Activated CD4-positive, alpha-beta T cell treated with anti-CD3 and anti-CD28 coated beads, Interleukin-2, Interleukin-4, amounts not matched to agents 100 ng/mL and 50 ng/mL, durations not matched to agents 16 hours and 8 hours (primary cell): ENCODE measurements at regions not wholly inside any gene's neighbourhood (a gene's known extent, or its start where the extent isn't known, plus 50 kb on each side); places are given as distances from the start of the nearest gene placed in this dataset.
"Not testable (repeated sequence)": the region's sequence is repeated elsewhere in the genome, so short reads cannot be mapped to it uniquely, and the experiment has no call there.

Source experiments
- DNase-seq: peaks from one replicate; pipeline ENCODE4 v3.0.0-alpha.2; 2020; ENCODE audit warnings: low spot score

DNA sequence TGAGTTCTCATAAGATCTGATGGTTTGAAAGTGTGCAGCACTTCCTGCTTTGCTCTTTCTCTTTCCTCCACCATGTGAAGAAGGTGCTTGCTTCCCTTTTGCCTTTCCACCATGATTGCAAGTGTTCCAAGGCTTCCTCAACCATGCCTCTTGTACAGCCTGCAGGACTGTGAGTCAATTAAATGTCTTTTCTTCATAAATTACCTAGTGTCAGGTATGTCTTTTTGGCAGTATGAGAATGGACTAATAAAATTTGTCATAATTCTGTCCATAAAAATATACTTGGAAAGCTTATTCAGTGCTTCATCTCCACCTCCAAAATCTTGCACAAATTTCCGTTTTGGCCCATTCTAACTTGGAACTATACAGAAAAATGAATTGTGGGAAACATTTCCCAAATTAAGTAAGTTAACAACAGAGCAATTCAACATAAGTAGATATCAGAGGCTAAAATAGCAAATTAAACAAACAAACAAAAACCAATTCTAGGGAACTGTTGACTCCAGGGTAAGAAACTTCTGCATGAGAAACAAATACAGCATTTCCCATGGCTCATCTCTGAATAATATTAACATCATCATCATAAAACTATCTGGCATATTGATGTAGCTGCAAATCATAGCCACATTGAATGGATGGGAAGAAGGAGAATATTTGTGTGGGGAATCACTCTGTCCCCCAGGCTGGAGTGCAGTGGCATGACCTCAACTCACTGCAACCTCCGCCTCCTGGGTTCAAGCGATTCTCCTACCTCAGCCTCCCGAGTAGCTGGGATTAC lies 459.5 kb upstream of the FAR2 start:
- no peak for DNase-seq

DNA sequence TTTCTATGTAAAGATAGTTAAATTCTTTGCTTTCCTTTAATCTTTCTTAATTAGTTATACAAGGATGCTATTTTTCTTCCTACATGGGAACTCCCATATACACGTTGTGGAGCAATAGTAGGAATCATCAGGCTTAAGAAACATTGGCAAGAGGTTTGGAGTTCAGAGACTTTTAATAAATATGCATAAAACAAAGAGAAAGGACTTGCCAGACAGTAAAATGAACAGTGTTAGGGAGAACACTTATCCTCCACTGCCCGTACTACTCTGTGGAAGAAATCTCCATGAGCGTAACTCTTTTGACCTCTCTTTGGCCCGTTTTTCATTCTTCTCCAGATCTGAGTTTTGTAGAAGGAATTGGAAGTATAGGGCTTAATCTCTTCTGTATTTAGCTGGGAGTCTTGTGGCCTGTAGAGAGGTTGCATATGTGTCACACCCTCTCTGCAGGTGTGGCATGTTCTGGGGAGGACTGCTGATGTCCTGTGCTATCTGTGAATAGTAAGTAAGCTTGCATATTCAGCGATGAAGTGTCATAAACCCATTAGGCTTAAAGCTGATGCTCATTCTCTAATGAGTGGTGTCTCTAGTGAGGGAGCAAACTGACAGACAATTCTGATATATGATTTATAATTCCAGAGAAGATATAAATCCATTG lies 455.4 kb upstream of the FAR2 start:
- DNase-seq = no peak

DNA sequence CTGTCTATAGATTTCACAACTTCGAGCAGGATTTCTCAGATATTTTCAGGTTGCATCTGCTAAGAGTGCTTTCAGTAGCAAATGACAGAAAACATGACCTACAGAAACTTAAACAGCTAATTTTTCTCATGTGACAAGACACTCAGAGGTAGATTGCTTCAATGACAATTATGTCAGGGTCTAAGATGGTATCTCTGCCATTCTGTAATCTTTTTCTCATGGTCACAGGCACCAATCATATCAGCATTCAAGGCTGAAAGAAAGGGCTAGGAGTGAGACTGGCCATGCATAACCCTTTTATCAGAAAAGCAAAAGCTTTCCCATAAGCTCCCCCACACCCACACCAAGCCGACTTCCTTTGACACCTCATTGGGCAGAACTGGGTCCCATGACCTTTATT lies 450.5 kb upstream of the FAR2 start:
- no peak for DNase-seq

- DNase-seq = no peak
These were observed 450.0 kb upstream of the FAR2 start for GRCh38 chr12:28699029-28699428.

DNA sequence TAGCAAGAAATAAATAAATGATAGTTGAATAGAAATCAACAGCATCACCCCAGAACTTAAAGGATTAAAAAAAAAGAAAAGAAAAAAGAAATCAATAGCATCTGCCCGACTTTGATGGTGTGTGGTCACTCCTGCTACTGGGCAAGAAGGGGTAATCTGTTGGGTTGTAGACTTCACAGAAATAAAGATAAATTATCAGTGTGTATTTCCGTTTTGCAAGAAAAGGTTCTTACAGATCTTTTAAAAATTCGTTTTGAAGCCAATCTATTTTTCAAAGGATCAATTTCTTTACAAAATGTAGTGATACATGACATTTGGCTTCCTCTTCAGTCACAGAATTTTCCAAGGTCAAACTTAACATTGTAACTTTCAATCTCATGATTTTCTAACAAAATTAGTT lies 448.9 kb upstream of the FAR2 start:
- no peak for DNase-seq

GRCh38 chr12:28704477-28705169 lies 444.5 kb upstream of the FAR2 start:
- DNase-seq = no peak

DNA sequence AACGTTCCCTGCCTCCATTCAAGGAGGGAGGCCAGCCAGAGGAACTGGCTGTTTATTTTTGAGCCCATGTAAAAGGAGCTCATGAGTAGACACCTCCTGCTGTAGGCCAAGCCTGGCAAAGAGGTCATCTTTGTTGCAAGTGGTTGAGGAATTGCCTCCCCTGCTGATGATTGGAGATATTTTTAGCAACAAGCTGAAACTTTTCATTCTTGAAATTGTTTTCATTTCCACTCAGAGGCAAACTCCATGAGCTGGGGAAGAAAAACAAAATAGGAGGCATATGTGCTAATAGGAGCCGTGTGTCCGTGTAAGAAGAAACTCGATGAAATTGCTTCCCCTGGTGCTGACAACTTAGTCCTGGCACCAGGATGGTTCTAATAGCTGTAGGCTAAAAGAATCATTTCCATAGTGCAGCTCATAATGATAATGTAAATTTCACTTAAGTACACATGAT lies 440.1 kb upstream of the FAR2 start:
- DNase-seq = no peak

DNA sequence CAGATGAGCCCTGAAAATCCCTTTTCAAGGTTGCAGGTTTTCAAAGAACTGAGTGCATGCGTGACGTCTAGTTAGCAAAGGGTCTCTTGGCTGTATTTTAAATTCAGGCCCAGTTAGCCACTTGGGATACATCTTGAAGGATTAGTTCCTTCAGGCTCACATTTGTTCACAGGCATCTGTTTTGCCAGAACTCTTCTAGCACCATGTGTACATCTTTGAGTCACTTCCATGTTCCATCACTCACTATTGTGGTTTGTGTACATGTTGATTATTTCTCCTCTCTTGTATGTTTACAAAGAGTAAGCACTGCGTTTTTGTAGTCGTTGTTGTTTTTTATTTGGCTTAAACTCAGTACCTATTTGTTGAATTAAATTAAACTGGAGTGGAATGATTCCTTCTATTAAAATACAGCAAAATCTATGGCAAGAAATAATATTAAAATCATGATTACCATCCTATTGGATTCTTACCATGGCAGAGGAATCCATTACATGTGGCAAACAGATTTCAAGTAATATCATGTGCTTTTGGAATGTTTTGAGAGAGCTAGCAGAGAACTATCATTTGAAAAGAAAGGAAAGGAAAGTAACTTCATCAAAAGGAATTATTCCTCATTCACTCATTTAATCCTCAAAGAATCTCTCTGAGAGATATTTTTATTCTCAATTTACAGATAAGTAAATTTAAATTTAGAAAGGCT lies 438.9 kb upstream of the FAR2 start:
- DNase-seq = no peak

DNA sequence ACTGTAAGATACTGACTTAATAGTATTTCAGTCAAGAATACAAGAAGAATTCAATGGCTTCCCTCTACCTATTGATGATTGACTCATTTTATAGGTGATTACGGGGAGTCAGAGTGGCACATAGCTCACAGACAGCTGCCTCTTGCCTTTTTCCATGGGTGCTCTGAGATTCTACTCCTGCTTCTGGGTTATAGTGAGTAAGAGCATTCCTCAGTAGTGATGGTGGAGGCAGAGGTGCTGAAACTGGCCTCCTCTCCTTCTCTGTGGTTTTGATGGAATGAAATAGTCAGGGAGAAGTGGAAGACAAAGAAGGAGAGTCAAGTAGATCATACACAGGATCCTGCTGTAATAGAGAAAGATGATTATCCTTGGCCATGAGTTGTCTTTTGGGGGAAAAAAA lies 438.2 kb upstream of the FAR2 start:
- DNase-seq = no peak

- DNase-seq = no peak
These were observed 437.7 kb upstream of the FAR2 start for GRCh38 chr12:28711421-28711820.

GRCh38 chr12:28742791-28743190 lies 406.3 kb upstream of the FAR2 start:
- no peak for DNase-seq

DNA sequence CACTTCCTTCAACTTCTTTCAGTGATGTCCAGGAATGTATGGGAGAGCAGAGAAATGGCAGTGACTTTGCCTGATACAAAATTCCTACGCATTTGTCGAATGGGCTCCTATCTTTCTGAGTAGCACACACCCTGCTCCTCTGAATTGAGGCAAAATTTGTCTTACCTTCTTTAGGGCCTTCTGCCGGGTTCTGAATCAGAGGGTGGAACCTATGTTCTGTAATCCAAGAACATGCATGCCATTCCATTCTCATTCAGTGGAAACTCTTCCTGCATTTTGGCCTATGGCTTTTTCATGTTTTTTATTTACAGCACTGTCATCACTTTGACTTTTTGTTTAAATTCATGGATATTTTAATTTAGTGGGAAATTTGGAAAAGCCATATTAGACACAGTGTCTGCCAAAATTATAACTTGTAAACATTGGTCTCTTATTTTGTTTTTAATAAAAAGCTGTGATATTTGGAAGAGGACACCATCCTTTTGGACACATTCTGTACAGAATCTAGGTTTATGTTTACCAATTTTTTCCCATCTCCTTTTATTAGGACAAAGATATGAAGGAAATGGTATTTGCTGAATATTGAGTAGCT lies 402.2 kb upstream of the FAR2 start:
- no peak for DNase-seq

GRCh38 chr12:28750946-28751685 lies 398.0 kb upstream of the FAR2 start:
- no peak for DNase-seq

DNA sequence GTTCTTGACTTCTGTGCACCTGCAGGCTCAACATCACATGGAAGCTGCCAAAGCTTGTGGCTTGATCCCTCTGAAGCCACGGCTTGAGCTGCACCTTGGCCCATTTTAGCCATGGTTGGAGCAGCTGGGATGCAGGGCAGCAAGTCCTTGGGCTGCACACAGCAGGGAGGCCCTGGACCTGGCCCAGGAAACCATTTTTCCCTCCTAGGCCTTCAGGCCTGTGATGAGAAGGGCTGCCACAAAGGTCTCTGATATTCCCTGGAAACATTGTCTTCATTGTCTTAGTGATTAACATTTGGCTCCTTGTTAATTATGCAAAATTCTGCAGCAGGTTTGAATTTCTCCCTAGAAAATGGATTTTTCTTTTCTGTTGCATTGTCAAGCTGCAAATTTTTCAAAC lies 394.1 kb upstream of the FAR2 start:
- no peak for DNase-seq

GRCh38 chr12:28759333-28759732 lies 389.7 kb upstream of the FAR2 start:
- DNase-seq = peak; percentile 1

- DNase-seq = not testable (repeated sequence)
These were observed 388.8 kb upstream of the FAR2 start for GRCh38 chr12:28760040-28760903.

GRCh38 chr12:28761897-28762296 lies 387.2 kb upstream of the FAR2 start:
- not testable (repeated sequence) for DNase-seq

GRCh38 chr12:28766398-28766797 lies 382.7 kb upstream of the FAR2 start:
- DNase-seq = no peak

- DNase-seq = no peak
These were observed 381.2 kb upstream of the FAR2 start for GRCh38 chr12:28767836-28768348.

DNA sequence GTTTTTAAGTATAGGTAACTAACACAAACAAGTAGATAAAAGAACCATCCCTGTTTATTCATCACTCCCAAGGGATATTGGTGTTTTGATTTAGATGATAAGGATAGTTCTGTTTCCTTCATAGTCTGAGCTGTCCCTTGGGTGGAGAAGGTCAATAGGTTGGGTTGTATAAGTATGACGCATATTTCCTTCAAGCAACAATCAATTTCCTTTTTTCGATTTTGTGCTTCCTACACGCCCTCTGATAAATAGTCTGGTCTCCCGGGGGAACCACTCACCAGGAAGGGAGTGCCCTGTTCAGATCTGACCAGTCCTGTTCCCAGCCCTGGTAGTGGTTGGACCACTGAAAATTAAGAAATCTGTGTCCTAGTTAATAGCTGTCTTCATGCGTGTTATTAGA lies 378.8 kb upstream of the FAR2 start:
- DNase-seq = no peak
